Keratinocyte (primary cell): ENCODE measurements at regions not wholly inside any gene's neighbourhood (a gene's known extent, or its start where the extent isn't known, plus 50 kb on each side); places are given as distances from the start of the nearest gene placed in this dataset.

Experiments used
- EZH2 ChIP-seq: IDR thresholded peaks from one replicate; pipeline ENCODE4 v1.6.1; 2012; ENCODE audit warnings: inconsistent platforms, mild to moderate bottlenecking, low read length, moderate library complexity
- TF ChIP-seq, protein P1 (sequence below), 3 experiments: IDR thresholded peaks in 1 of 3; conservative IDR thresholded peaks in 1 of 3; optimal IDR thresholded peaks in 1 of 3; 2 replicates in 2 of 3; 3 replicates in 1 of 3; pipeline versions ENCODE3 to v1.5.1; 2011; ENCODE audit warnings: low read length in 3 of 3, mild to moderate bottlenecking in 3 of 3, moderate library complexity in 2 of 3, control low read depth in 1 of 3, inconsistent platforms in 1 of 3; ENCODE audit not compliant: insufficient read depth in 2 of 3; ENCODE audit errors: extremely low read depth in 1 of 3

- TF ChIP-seq EZH2, result no peak
- TF ChIP-seq, protein P1, sequence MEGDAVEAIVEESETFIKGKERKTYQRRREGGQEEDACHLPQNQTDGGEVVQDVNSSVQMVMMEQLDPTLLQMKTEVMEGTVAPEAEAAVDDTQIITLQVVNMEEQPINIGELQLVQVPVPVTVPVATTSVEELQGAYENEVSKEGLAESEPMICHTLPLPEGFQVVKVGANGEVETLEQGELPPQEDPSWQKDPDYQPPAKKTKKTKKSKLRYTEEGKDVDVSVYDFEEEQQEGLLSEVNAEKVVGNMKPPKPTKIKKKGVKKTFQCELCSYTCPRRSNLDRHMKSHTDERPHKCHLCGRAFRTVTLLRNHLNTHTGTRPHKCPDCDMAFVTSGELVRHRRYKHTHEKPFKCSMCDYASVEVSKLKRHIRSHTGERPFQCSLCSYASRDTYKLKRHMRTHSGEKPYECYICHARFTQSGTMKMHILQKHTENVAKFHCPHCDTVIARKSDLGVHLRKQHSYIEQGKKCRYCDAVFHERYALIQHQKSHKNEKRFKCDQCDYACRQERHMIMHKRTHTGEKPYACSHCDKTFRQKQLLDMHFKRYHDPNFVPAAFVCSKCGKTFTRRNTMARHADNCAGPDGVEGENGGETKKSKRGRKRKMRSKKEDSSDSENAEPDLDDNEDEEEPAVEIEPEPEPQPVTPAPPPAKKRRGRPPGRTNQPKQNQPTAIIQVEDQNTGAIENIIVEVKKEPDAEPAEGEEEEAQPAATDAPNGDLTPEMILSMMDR (optimal IDR thresholded peaks at IDR 0.05 in 1 of 3, IDR thresholded peaks at IDR 0.05 in 1 of 3, conservative IDR thresholded peaks at IDR 0.05 in 1 of 3; ENCODE audit: extremely low read depth in 1 of 3, insufficient read depth in 2 of 3, low read length in 3 of 3), result no peak
Measured at GRCh38 chr4:116275006-116275405, 810.4 kb downstream of the TRAM1L1 start.
